ENCODE measurements at regions not wholly inside any gene's neighbourhood (a gene's known extent, or its start where the extent isn't known, plus 50 kb on each side); places are given as distances from the start of the nearest gene placed in this dataset.

- BruUV-seq (replicated peaks): no TSS peak
- Histone ChIP-seq H3K36me3 (ENCODE audit: control insufficient read depth in 1 of 2, insufficient read depth in 2 of 2, low read length in 2 of 2) (no peaks in the 10 kb centered on the region), H3K9me2 (ENCODE audit: insufficient read depth) (no peaks in the 10 kb centered on the region; the same call in 1 of the 2 replicates), H2AFZ (ENCODE audit: low read depth, low read length, poor library complexity, severe bottlenecking) (no peak overlapping the region), H3K9ac (ENCODE audit: low read length) (no peak overlapping the region), H3K27ac (ENCODE audit: low read depth, low read length) (no peak overlapping the region), H4K20me1 (ENCODE audit: insufficient read depth) (no peaks in the 10 kb centered on the region), H3K4me1 (ENCODE audit: control insufficient read depth in 1 of 2, insufficient read depth in 2 of 2, low read length in 2 of 2) (no peaks in the 10 kb centered on the region), H3K9me3 (ENCODE audit: control insufficient read depth in 1 of 2, insufficient read depth in 1 of 2, low read depth in 1 of 2, low read length in 2 of 2) (no peaks in the 10 kb centered on the region), H3K4me2 (ENCODE audit: low read length) (no peak overlapping the region), H3K79me2 (ENCODE audit: insufficient read depth, low read length) (no peaks in the 10 kb centered on the region), H3K4me3 (replicated peaks in 1 of 2; ENCODE audit: low read depth in 1 of 2, low read length in 2 of 2) (no peak overlapping the region), H3K27me3 (ENCODE audit: insufficient read depth, low read length) (no peaks in the 10 kb centered on the region)
- intact Hi-C loops (cut with micrococcal nuclease): no loop called here
- ChIA-PET CTCF (no interaction called here), POLR2A (no interaction called here), RAD21 (ENCODE audit: low non-redundant PET in 1 of 2, low total read pairs in 2 of 2, uncharacterized antibody in 2 of 2, unreplicated experiment in 2 of 2) (no interaction called here)
- TF ChIP-seq CBX3 (IDR thresholded peaks at IDR 0.05; ENCODE audit: low read depth): no peak
- TF ChIP-seq EZH2 (IDR thresholded peaks at IDR 0.05): no peak
- TF ChIP-seq ATF3 (IDR thresholded peaks at IDR 0.05): no peak
- no peak for TF ChIP-seq ZFX (IDR thresholded peaks at IDR 0.05)
- no peak for TF ChIP-seq ZNF274 (IDR thresholded peaks at IDR 0.05; ENCODE audit: low read depth, low read length)
- no peak for TF ChIP-seq TCF7L2 (IDR thresholded peaks at IDR 0.05; ENCODE audit: borderline replicate concordance, extremely low read depth, insufficient read depth, insufficient read length)
- DNase-seq (ENCODE audit: low read depth, low spot score) (no peak), ATAC-seq (no peak)
Measured at GRCh38 chr2:144886862-144887261, 366.9 kb upstream of the ZEB2 start.

GRCh38 chr2:144877893-144878292 is 358.0 kb upstream of the ZEB2 start:
- H3K9me3 ChIP-seq (ENCODE audit: control insufficient read depth in 1 of 2, insufficient read depth in 1 of 2, low read depth in 1 of 2, low read length in 2 of 2): no peaks in the 10 kb centered on the region
- CTCF ChIA-PET: no interaction called here
- no peaks in the 10 kb centered on the region for H3K79me2 ChIP-seq (ENCODE audit: insufficient read depth, low read length)
- no TSS peak for BruUV-seq (replicated peaks)
- no peak for DNase-seq (ENCODE audit: low read depth, low spot score)
- no peak overlapping the region for H3K27ac ChIP-seq (ENCODE audit: low read depth, low read length)
- no peak overlapping the region for H3K4me2 ChIP-seq (ENCODE audit: low read length)
- H3K36me3 ChIP-seq (ENCODE audit: control insufficient read depth in 1 of 2, insufficient read depth in 2 of 2, low read length in 2 of 2): no peaks in the 10 kb centered on the region
- no peak overlapping the region for H2AFZ ChIP-seq (ENCODE audit: low read depth, low read length, poor library complexity, severe bottlenecking)
- H3K9ac ChIP-seq (ENCODE audit: low read length): no peak overlapping the region
- POLR2A ChIA-PET: no interaction called here
- RAD21 ChIA-PET (ENCODE audit: low non-redundant PET in 1 of 2, low total read pairs in 2 of 2, uncharacterized antibody in 2 of 2, unreplicated experiment in 2 of 2): no interaction called here
- no peak for ATAC-seq
- intact Hi-C loops (cut with micrococcal nuclease): no loop called here
- no peak overlapping the region for H3K4me3 ChIP-seq (replicated peaks in 1 of 2; ENCODE audit: low read depth in 1 of 2, low read length in 2 of 2)
- H3K9me2 ChIP-seq (ENCODE audit: insufficient read depth): no peaks in the 10 kb centered on the region
- H3K4me1 ChIP-seq (ENCODE audit: control insufficient read depth in 1 of 2, insufficient read depth in 2 of 2, low read length in 2 of 2): no peaks in the 10 kb centered on the region
- H3K27me3 ChIP-seq (ENCODE audit: insufficient read depth, low read length): no peaks in the 10 kb centered on the region
- no peaks in the 10 kb centered on the region for H4K20me1 ChIP-seq (ENCODE audit: insufficient read depth)
- no peak for TF ChIP-seq SP1 (IDR thresholded peaks at IDR 0.05; ENCODE audit: low read depth)
- no peak for TF ChIP-seq POLR2AphosphoS5 (IDR thresholded peaks at IDR 0.05; ENCODE audit: low read depth, low read length)
- TF ChIP-seq REST (IDR thresholded peaks at IDR 0.05; ENCODE audit: low read depth): no peak
- TF ChIP-seq EGR1 (IDR thresholded peaks at IDR 0.05; ENCODE audit: low read depth): no peak
- TF ChIP-seq TCF7L2 (IDR thresholded peaks at IDR 0.05; ENCODE audit: borderline replicate concordance, extremely low read depth, insufficient read depth, insufficient read length): no peak
- TF ChIP-seq EZH2phosphoT487 (IDR thresholded peaks at IDR 0.05; ENCODE audit: borderline replicate concordance): no peak
- no peak for TF ChIP-seq ATF3 (IDR thresholded peaks at IDR 0.05)
- TF ChIP-seq RAD21 (IDR thresholded peaks at IDR 0.05; ENCODE audit: low read depth): no peak
- TF ChIP-seq SRF (IDR thresholded peaks at IDR 0.05; ENCODE audit: low read depth): no peak
- no peak for TF ChIP-seq MAX (IDR thresholded peaks at IDR 0.05)
- TF ChIP-seq, protein P1, sequence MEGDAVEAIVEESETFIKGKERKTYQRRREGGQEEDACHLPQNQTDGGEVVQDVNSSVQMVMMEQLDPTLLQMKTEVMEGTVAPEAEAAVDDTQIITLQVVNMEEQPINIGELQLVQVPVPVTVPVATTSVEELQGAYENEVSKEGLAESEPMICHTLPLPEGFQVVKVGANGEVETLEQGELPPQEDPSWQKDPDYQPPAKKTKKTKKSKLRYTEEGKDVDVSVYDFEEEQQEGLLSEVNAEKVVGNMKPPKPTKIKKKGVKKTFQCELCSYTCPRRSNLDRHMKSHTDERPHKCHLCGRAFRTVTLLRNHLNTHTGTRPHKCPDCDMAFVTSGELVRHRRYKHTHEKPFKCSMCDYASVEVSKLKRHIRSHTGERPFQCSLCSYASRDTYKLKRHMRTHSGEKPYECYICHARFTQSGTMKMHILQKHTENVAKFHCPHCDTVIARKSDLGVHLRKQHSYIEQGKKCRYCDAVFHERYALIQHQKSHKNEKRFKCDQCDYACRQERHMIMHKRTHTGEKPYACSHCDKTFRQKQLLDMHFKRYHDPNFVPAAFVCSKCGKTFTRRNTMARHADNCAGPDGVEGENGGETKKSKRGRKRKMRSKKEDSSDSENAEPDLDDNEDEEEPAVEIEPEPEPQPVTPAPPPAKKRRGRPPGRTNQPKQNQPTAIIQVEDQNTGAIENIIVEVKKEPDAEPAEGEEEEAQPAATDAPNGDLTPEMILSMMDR (IDR thresholded peaks at IDR 0.05 in 2 of 3, conservative IDR thresholded peaks at IDR 0.05 in 1 of 3; ENCODE audit: borderline replicate concordance in 1 of 3, insufficient read depth in 1 of 3, low read depth in 2 of 3, low read length in 2 of 3): no peak
